ENCODE measurements at regions not wholly inside any gene's neighbourhood (a gene's known extent, or its start where the extent isn't known, plus 50 kb on each side); places are given as distances from the start of the nearest gene placed in this dataset.

DNA sequence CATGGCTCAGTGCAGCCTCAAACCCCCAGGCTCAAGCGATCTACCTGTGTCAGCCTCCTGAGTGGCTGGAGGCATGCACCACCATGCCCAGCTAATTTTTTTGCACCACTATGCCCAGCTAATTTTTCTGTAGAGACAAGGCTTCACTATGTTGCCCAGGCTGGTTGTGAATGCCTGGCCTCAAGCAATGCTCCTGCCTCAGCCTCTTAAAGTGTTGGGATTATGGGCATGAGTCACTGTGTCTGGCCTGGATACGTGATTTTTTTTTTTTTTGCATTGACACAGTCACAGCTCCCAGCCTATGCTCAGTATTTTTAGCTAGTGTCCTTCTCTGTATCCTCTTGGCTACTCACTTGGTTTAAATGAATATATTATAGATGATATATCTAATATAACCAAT lies 377.0 kb upstream of the TNRC6C start:
- TF ChIP-seq, protein P1, sequence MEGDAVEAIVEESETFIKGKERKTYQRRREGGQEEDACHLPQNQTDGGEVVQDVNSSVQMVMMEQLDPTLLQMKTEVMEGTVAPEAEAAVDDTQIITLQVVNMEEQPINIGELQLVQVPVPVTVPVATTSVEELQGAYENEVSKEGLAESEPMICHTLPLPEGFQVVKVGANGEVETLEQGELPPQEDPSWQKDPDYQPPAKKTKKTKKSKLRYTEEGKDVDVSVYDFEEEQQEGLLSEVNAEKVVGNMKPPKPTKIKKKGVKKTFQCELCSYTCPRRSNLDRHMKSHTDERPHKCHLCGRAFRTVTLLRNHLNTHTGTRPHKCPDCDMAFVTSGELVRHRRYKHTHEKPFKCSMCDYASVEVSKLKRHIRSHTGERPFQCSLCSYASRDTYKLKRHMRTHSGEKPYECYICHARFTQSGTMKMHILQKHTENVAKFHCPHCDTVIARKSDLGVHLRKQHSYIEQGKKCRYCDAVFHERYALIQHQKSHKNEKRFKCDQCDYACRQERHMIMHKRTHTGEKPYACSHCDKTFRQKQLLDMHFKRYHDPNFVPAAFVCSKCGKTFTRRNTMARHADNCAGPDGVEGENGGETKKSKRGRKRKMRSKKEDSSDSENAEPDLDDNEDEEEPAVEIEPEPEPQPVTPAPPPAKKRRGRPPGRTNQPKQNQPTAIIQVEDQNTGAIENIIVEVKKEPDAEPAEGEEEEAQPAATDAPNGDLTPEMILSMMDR (IDR thresholded peaks at IDR 0.05), result no peak
- TF ChIP-seq EP300 (IDR thresholded peaks at IDR 0.05), result no peak
- TF ChIP-seq POLR2A (IDR thresholded peaks at IDR 0.05), result no peak

Measured in stomach (tissue), 4 donors.